ENCODE measurements at regions not wholly inside any gene's neighbourhood (a gene's known extent, or its start where the extent isn't known, plus 50 kb on each side); places are given as distances from the start of the nearest gene placed in this dataset.

DNA sequence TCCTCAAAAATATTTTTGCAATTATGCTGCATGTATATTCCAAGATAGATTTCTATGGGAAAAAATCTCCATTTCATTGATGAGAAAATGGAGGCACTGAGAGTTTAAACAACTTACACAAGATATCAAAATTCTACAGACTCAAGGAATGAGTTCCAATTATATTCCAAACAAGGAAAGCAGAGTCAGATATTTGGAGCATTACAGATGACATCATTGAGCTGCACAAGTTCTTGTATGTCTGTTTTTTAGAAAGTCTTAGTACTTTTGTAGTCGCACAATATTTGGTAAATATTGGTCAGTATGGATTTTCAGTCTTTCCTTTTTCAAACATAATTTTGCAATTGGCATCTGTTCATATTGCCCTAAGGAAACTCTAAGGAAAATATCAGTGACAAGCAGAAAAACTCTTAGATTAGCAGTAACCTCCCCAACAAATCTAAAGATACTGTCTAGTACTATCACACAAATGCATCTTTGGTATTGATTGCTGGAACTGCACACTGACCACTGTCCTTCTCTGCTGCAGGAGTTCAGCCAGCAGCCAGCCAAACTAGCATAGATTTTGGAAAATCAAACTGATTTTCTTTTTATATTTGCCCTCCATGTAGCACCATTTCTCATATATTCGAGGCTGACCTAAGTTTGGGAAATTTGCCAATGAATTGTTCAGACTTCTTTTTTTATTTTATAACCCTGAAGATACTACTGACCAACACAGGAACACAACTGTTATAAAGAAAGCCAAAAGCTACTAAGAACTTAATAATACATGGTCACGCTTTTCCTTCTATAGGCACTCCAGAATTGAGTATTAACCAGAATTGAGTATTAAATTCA is 51.7 kb upstream of the TBX18 start:
- DNase-seq (ENCODE audit: low read depth): no peak

All from amniotic epithelial cell (primary cell).